ENCODE measurements at regions not wholly inside any gene's neighbourhood (a gene's known extent, or its start where the extent isn't known, plus 50 kb on each side); places are given as distances from the start of the nearest gene placed in this dataset.

DNA sequence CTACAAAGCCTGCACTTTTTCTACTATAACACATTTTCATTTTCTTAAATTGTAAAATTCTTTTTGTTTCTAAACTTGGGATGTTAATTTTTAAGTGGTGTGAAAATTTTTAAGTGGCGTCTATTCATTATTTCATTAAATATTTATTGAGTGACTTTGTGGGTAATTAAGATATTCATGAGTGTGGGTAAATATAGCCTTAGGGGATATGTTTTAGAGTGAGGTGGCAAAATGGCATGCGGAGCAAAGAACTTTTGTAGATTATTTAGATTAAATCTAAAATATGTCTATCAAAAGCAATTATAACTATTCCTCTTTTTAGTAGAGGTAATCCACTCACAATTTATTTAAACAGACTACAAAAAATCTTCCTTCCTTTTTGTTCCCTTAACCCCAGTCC is 188.4 kb downstream of the PCSK1 start:
- TF ChIP-seq, protein P1, sequence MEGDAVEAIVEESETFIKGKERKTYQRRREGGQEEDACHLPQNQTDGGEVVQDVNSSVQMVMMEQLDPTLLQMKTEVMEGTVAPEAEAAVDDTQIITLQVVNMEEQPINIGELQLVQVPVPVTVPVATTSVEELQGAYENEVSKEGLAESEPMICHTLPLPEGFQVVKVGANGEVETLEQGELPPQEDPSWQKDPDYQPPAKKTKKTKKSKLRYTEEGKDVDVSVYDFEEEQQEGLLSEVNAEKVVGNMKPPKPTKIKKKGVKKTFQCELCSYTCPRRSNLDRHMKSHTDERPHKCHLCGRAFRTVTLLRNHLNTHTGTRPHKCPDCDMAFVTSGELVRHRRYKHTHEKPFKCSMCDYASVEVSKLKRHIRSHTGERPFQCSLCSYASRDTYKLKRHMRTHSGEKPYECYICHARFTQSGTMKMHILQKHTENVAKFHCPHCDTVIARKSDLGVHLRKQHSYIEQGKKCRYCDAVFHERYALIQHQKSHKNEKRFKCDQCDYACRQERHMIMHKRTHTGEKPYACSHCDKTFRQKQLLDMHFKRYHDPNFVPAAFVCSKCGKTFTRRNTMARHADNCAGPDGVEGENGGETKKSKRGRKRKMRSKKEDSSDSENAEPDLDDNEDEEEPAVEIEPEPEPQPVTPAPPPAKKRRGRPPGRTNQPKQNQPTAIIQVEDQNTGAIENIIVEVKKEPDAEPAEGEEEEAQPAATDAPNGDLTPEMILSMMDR (IDR thresholded peaks at IDR 0.05), result no peak
- TF ChIP-seq, protein P2, sequence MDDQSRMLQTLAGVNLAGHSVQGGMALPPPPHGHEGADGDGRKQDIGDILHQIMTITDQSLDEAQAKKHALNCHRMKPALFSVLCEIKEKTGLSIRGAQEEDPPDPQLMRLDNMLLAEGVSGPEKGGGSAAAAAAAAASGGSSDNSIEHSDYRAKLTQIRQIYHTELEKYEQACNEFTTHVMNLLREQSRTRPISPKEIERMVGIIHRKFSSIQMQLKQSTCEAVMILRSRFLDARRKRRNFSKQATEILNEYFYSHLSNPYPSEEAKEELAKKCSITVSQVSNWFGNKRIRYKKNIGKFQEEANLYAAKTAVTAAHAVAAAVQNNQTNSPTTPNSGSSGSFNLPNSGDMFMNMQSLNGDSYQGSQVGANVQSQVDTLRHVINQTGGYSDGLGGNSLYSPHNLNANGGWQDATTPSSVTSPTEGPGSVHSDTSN (IDR thresholded peaks at IDR 0.05), result no peak
- TF ChIP-seq JUNB (IDR thresholded peaks at IDR 0.05) (no peak), ZNF302 (CRISPR knock-in tag; IDR thresholded peaks at IDR 0.05) (no peak), NR3C1 (IDR thresholded peaks at IDR 0.05) (no peak), FOSB (CRISPR knock-in tag; IDR thresholded peaks at IDR 0.05) (no peak), SREBF2 (IDR thresholded peaks at IDR 0.05) (no peak), ZFP36 (IDR thresholded peaks at IDR 0.05; ENCODE audit: borderline replicate concordance, partially characterized antibody) (no peak), CEBPB (IDR thresholded peaks at IDR 0.05) (no peak), MAFK (IDR thresholded peaks at IDR 0.05; ENCODE audit: partially characterized antibody) (no peak), RCOR1 (IDR thresholded peaks at IDR 0.05; ENCODE audit: low read depth, low read length) (no peak), GATA3 (IDR thresholded peaks at IDR 0.05; ENCODE audit: borderline replicate concordance) (no peak)
- TF ChIP-seq, protein P3, sequence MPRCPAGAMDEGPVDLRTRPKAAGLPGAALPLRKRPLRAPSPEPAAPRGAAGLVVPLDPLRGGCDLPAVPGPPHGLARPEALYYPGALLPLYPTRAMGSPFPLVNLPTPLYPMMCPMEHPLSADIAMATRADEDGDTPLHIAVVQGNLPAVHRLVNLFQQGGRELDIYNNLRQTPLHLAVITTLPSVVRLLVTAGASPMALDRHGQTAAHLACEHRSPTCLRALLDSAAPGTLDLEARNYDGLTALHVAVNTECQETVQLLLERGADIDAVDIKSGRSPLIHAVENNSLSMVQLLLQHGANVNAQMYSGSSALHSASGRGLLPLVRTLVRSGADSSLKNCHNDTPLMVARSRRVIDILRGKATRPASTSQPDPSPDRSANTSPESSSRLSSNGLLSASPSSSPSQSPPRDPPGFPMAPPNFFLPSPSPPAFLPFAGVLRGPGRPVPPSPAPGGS (IDR thresholded peaks at IDR 0.05), result no peak
- TF ChIP-seq, protein P4, sequence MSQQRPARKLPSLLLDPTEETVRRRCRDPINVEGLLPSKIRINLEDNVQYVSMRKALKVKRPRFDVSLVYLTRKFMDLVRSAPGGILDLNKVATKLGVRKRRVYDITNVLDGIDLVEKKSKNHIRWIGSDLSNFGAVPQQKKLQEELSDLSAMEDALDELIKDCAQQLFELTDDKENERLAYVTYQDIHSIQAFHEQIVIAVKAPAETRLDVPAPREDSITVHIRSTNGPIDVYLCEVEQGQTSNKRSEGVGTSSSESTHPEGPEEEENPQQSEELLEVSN (IDR thresholded peaks at IDR 0.05; ENCODE audit: borderline replicate concordance, low read depth), result no peak
- TF ChIP-seq, protein P5, sequence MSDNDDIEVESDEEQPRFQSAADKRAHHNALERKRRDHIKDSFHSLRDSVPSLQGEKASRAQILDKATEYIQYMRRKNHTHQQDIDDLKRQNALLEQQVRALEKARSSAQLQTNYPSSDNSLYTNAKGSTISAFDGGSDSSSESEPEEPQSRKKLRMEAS (IDR thresholded peaks at IDR 0.05), result no peak
- TF ChIP-seq, protein P6, sequence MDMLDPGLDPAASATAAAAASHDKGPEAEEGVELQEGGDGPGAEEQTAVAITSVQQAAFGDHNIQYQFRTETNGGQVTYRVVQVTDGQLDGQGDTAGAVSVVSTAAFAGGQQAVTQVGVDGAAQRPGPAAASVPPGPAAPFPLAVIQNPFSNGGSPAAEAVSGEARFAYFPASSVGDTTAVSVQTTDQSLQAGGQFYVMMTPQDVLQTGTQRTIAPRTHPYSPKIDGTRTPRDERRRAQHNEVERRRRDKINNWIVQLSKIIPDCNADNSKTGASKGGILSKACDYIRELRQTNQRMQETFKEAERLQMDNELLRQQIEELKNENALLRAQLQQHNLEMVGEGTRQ (IDR thresholded peaks at IDR 0.05), result no peak
- TF ChIP-seq, protein P7, sequence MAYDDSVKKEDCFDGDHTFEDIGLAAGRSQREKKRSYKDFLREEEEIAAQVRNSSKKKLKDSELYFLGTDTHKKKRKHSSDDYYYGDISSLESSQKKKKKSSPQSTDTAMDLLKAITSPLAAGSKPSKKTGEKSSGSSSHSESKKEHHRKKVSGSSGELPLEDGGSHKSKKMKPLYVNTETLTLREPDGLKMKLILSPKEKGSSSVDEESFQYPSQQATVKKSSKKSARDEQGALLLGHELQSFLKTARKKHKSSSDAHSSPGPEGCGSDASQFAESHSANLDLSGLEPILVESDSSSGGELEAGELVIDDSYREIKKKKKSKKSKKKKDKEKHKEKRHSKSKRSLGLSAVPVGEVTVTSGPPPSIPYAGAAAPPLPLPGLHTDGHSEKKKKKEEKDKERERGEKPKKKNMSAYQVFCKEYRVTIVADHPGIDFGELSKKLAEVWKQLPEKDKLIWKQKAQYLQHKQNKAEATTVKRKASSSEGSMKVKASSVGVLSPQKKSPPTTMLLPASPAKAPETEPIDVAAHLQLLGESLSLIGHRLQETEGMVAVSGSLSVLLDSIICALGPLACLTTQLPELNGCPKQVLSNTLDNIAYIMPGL (CRISPR knock-in tag; IDR thresholded peaks at IDR 0.05; ENCODE audit: borderline replicate concordance), result no peak
- H3K4me1 ChIP-seq, result peaks cover 27% of the 10 kb centered on the region
- no peak overlapping the region for H3K27ac ChIP-seq
- ChIA-PET POLR2A (no interaction called here), CTCF (no interaction called here)
- H3K4me3 ChIP-seq, result no peak overlapping the region
- no peak for ATAC-seq
- no peak for DNase-seq (ENCODE audit: low read depth in 1 of 2, low spot score in 1 of 2)
- no peaks in the 10 kb centered on the region for H3K9me3 ChIP-seq
- H3K4me2 ChIP-seq, result peak overlapping the region; percentile 73
- 66% methylated on average over 2 of the region's 2 CpGs for WGBS (ENCODE audit: missing lambda C conversion rate)
- no peak for FAIRE-seq

DNA sequence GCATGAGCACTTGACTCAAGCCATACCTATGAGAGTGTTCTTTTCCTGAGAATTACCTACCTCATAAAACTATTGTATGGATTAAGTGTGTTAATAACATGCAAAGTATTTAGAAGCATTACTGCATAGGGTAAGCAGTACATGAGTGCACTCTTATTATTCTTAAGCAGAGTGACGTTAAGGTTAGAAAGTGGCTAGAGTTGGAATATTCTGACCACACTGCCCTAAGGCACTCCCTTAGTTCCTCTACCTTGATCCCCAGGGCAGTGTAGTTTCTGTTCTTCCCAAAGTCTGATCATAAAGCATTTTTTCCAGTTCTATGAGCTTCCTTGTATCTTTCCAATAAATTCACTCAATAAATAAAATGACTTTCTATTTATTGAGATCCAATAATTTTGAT is 189.2 kb downstream of the PCSK1 start:
- CTCF ChIA-PET, result no interaction called here
- no peak overlapping the region for H3K4me2 ChIP-seq
- ATAC-seq (no peak), FAIRE-seq (peak; percentile 91), DNase-seq (ENCODE audit: low read depth in 1 of 2, low spot score in 1 of 2) (no peak)
- POLR2A ChIA-PET, result interaction anchor here (0.6 kb wide), 1 partner anchor 228 kb away, joined by 3 read pairs; no protein-coding TSS in a partner anchor
- TF ChIP-seq RNF2 (IDR thresholded peaks at IDR 0.05; ENCODE audit: borderline replicate concordance, low read depth) (no peak), HOXB5 (CRISPR knock-in tag; IDR thresholded peaks at IDR 0.05) (no peak), ZFP36 (IDR thresholded peaks at IDR 0.05; ENCODE audit: borderline replicate concordance, partially characterized antibody) (no peak), EHMT2 (IDR thresholded peaks at IDR 0.05; ENCODE audit: low read depth) (no peak), ZSCAN20 (CRISPR knock-in tag; IDR thresholded peaks at IDR 0.05) (no peak), CHD4 (IDR thresholded peaks at IDR 0.05; ENCODE audit: borderline replicate concordance) (no peak), CEBPB (IDR thresholded peaks at IDR 0.05) (no peak), POLR2AphosphoS2 (conservative IDR thresholded peaks at IDR 0.05; ENCODE audit: low read length) (no peak), HDAC2 (IDR thresholded peaks at IDR 0.05) (no peak), CBX2 (IDR thresholded peaks at IDR 0.05; ENCODE audit: borderline replicate concordance, low read depth) (no peak)
- TF ChIP-seq, protein P2 (IDR thresholded peaks at IDR 0.05), result no peak
- no peak overlapping the region for H3K27ac ChIP-seq
- no peak overlapping the region for H3K4me3 ChIP-seq
- peaks cover 27% of the 10 kb centered on the region for H3K4me1 ChIP-seq
- no peaks in the 10 kb centered on the region for H3K9me3 ChIP-seq
- WGBS (ENCODE audit: missing lambda C conversion rate), result 91% methylated on average over 1 of the region's 1 CpG

Data from A549 (cell line).